MCF 10A (cell line): ENCODE measurements at regions not wholly inside any gene's neighbourhood (a gene's known extent, or its start where the extent isn't known, plus 50 kb on each side); places are given as distances from the start of the nearest gene placed in this dataset.

ENCODE experiments used
- BruUV-seq: library from RNA; stranded (reverse); fragments of 400-500 nt; replicated peaks from 2 replicates; lab custom pipeline; 2021; lab: Mats Ljungman, UMichigan
- CTCF ChIA-PET: fragments of 300-600 bp; sonication (Branson Sonifier 250); formaldehyde crosslinking; extraction: SDS; loops from one replicate; lab custom pipeline; 2021; ENCODE audit warnings: antibody characterized with exemption, inconsistent platforms; lab: Yijun Ruan, JAX
- POLR2A ChIA-PET: fragments of 300-600, 350-650 bp; sonication (Branson Sonifier 250); formaldehyde crosslinking; extraction: SDS; loops from one replicate; lab custom pipeline; 2020; ENCODE audit warnings: antibody characterized with exemption, inconsistent platforms; lab: Yijun Ruan, JAX
- DNase-seq: peaks from one replicate; pipeline ENCODE4 v3.0.0-alpha.2; 2018; ENCODE audit not compliant: unreplicated experiment
- H3K27ac Mint-ChIP-seq: one replicate; pipeline ENCODE4 v1.8.0; 2022; ENCODE audit warnings: mild to moderate bottlenecking, low read depth, mixed read lengths; ENCODE audit not compliant: unreplicated experiment
- H3K27me3 Mint-ChIP-seq: one replicate; pipeline ENCODE4 v1.8.0; 2022; ENCODE audit warnings: mixed read lengths; ENCODE audit not compliant: insufficient read depth, unreplicated experiment
- H3K36me3 Mint-ChIP-seq: one replicate; pipeline ENCODE4 v1.8.0; 2022; ENCODE audit warnings: mild to moderate bottlenecking, moderate library complexity, mixed read lengths; ENCODE audit not compliant: insufficient read depth, unreplicated experiment
- H3K4me1 Mint-ChIP-seq: one replicate; pipeline ENCODE4 v1.8.0; 2022; ENCODE audit warnings: mixed read lengths; ENCODE audit not compliant: insufficient read depth, unreplicated experiment
- H3K4me3 Mint-ChIP-seq: one replicate; pipeline ENCODE4 v1.8.0; 2022; ENCODE audit warnings: mild to moderate bottlenecking, moderate library complexity, mixed read lengths; ENCODE audit not compliant: unreplicated experiment
- H3K9me3 Mint-ChIP-seq: one replicate; pipeline ENCODE4 v1.8.0; 2022; ENCODE audit warnings: mixed read lengths; ENCODE audit not compliant: unreplicated experiment
- CTCF ChIP-seq: fragments of 200-600 bp; IDR thresholded peaks from one replicate; pipeline ENCODE4 v1.8.0; 2022; ENCODE audit warnings: antibody characterized with exemption, mild to moderate bottlenecking; ENCODE audit not compliant: unreplicated experiment
- intact Hi-C: fragments of 100-400 bp; cut with micrococcal nuclease; formaldehyde crosslinking; loops from 2 replicates; pipeline ENCODE4 v1.14.1; 2022

GRCh38 chr5:86756839-86757238 is 139.1 kb downstream of the COX7C start:
- intact Hi-C loops, result no loop called here
- ChIA-PET POLR2A (no interaction called here), CTCF (no interaction called here)
- peak; percentile 7 for TF ChIP-seq CTCF
- no TSS peak for BruUV-seq
- peaks cover 42% of the 10 kb centered on the region for H3K27me3 Mint-ChIP-seq
- no peaks in the 10 kb centered on the region for H3K9me3 Mint-ChIP-seq
- no peak overlapping the region for H3K4me3 Mint-ChIP-seq
- DNase-seq, result peak; percentile 2
- no peaks in the 10 kb centered on the region for H3K4me1 Mint-ChIP-seq
- H3K27ac Mint-ChIP-seq, result no peak overlapping the region
- H3K36me3 Mint-ChIP-seq, result peaks cover 6% of the 10 kb centered on the region

- Mint-ChIP-seq H3K9me3 (no peaks in the 10 kb centered on the region), H3K4me3 (no peak overlapping the region), H3K4me1 (no peaks in the 10 kb centered on the region), H3K27me3 (peaks cover 47% of the 10 kb centered on the region), H3K36me3 (peaks cover 6% of the 10 kb centered on the region), H3K27ac (no peak overlapping the region)
- ChIA-PET POLR2A (no interaction called here), CTCF (no interaction called here)
- DNase-seq, result no peak
- intact Hi-C loops, result no loop called here
- BruUV-seq, result no TSS peak
- no peak for TF ChIP-seq CTCF
These were observed 140.1 kb downstream of the COX7C start for GRCh38 chr5:86757824-86758223.

- ChIA-PET POLR2A (no interaction called here), CTCF (no interaction called here)
- TF ChIP-seq CTCF, result no peak
- peaks cover 6% of the 10 kb centered on the region for H3K36me3 Mint-ChIP-seq
- no peak overlapping the region for H3K4me3 Mint-ChIP-seq
- DNase-seq, result no peak
- intact Hi-C loops, result no loop called here
- H3K9me3 Mint-ChIP-seq, result no peaks in the 10 kb centered on the region
- BruUV-seq, result no TSS peak
- H3K27ac Mint-ChIP-seq, result no peak overlapping the region
- H3K4me1 Mint-ChIP-seq, result no peaks in the 10 kb centered on the region
- peaks cover 64% of the 10 kb centered on the region for H3K27me3 Mint-ChIP-seq
These were observed 142.9 kb downstream of the COX7C start for GRCh38 chr5:86760661-86761060.

- Mint-ChIP-seq H3K4me1 (no peaks in the 10 kb centered on the region), H3K36me3 (peaks cover 6% of the 10 kb centered on the region), H3K27me3 (peaks cover 37% of the 10 kb centered on the region), H3K27ac (no peak overlapping the region), H3K4me3 (no peak overlapping the region), H3K9me3 (peaks cover 2% of the 10 kb centered on the region)
- POLR2A ChIA-PET, result no interaction called here
- no TSS peak for BruUV-seq
- TF ChIP-seq CTCF, result no peak
- intact Hi-C loops, result no loop called here
- no peak for DNase-seq
- CTCF ChIA-PET, result no interaction called here
These were observed 146.2 kb downstream of the COX7C start for GRCh38 chr5:86763929-86764328.
